Cardiac fibroblast (primary cell): ENCODE measurements at regions not wholly inside any gene's neighbourhood (a gene's known extent, or its start where the extent isn't known, plus 50 kb on each side); places are given as distances from the start of the nearest gene placed in this dataset.
"Not testable (repeated sequence)": the region's sequence is repeated elsewhere in the genome, so short reads cannot be mapped to it uniquely, and the experiment has no call there.

Source experiments
- DNase-seq, 2 donors: peaks; one replicate each; pipeline versions ENCODE4 v3.0.0 to v3.0.0-alpha.2; 2010; ENCODE audit warnings: low read depth in 2 of 2
- H3K4me3 ChIP-seq, 2 donors: replicated peaks in 1 of 2; 1 replicate in 1 of 2; 2 replicates in 1 of 2; pipeline ENCODE4 v1.5.1; 2011; ENCODE audit warnings: low read depth in 2 of 2, low read length in 2 of 2, mild to moderate bottlenecking in 2 of 2, moderate library complexity in 1 of 2
- TF ChIP-seq, protein P1 (sequence below): IDR thresholded peaks from one replicate; pipeline ENCODE4 v1.5.1; 2011; ENCODE audit warnings: low read depth, mild to moderate bottlenecking, low read length, inconsistent platforms

DNA sequence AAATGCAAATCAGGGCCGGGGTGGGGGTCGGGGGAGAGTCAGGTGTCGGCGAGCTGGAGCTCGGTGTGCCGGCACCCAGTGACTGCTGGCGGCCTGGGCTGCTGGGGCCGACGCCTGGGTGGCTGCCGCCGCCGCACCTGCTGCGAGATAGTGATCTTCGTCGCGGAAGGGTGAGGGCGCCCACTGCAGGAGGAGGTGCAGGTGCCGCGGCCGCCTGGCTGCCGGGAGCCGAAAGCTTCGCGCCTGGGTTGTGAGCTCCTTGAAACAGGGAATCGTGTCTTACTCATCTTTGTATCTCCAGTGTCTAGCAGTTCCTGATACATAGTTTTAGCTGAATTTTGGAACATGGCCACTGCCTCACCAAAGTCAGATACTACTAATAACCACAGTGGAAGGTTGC lies 64.0 kb upstream of the CPOX start:
- DNase-seq: peak in 1 of 2 donors; percentile 7
- TF ChIP-seq, protein P1, sequence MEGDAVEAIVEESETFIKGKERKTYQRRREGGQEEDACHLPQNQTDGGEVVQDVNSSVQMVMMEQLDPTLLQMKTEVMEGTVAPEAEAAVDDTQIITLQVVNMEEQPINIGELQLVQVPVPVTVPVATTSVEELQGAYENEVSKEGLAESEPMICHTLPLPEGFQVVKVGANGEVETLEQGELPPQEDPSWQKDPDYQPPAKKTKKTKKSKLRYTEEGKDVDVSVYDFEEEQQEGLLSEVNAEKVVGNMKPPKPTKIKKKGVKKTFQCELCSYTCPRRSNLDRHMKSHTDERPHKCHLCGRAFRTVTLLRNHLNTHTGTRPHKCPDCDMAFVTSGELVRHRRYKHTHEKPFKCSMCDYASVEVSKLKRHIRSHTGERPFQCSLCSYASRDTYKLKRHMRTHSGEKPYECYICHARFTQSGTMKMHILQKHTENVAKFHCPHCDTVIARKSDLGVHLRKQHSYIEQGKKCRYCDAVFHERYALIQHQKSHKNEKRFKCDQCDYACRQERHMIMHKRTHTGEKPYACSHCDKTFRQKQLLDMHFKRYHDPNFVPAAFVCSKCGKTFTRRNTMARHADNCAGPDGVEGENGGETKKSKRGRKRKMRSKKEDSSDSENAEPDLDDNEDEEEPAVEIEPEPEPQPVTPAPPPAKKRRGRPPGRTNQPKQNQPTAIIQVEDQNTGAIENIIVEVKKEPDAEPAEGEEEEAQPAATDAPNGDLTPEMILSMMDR: no peak
- no peak overlapping the region for H3K4me3 ChIP-seq

DNA sequence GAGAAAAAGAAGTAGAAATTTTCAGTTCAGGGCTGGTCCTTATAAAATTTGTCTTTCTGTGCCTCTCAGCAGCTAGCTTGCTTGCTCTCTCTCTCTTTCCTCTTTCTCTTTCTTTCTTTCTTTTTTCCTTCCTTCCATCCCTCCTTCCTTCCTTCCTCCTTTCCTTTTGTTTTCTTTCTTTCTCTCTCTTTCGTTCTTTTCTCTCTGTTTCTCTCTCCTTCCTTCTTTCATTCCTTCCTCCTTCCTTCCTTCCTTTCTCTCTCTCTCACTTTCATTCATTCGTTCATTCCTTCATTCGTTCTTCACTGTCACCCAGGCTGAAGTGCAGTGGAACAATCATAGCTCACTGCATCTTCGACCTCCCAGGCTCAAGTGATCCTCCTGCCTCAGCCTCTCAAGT lies 69.3 kb upstream of the CPOX start:
- no peak for DNase-seq
- TF ChIP-seq, protein P1: no peak
- H3K4me3 ChIP-seq: no peak overlapping the region

DNA sequence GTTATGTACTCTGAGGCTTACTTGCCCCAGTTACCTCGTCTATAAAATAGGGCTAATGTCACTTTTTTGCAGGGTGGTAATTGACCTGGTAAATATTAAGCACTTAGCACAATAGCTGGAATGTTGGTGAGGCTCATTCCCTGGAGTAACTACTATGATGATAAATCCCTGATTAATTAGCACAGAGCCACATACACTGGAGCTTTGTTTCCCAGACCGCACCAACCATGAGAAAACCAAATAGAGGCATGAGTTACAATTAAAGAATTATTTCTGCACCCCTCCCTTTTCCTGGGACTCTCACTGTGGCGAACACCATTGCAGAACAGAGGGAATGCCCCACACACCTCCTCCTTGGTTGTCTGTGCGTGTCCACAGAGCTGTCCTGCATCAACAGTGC lies 76.6 kb upstream of the CPOX start:
- H3K4me3 ChIP-seq: no peak overlapping the region
- TF ChIP-seq, protein P1: no peak
- no peak for DNase-seq

DNA sequence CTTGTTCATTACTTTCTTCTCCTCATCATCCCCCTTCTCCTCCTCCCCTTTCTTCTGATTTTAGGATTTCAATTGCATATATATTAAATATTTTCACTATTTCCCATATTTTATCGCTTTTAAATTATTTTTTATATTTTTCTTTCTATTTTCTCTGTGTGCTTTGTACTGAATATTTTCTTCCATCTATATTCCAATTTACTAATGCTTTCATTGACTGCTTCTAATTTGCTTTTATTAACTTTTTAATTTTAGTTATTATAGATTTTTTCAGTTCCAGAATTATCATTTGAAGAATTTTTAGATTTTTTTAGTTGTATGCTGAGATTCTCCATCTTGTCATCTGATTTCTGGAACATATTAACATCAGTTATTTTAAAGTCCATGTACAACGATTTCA lies 83.2 kb upstream of the ST3GAL6 start:
- DNase-seq: no peak
- TF ChIP-seq, protein P1: no peak
- H3K4me3 ChIP-seq: no peak overlapping the region

DNA sequence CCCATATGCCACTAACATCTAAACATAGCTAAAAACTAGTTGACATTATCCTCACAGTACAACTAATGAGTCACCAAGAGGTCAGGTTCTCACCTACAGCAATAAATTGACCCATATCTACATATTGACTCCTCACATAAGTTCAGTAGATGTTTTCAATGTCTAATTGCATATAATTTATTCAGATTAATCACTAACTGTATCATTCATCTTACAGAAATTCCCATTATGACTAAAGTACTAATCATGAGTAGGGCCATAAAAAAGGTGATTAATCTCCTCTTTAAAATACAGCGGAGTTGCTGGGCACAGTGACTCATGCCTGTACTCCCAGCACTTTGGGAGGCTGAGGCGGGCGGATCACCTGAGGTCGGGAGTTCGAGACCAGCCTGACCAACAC lies 82.4 kb upstream of the ST3GAL6 start:
- DNase-seq: peak in 1 of 2 donors; percentile 55
- no peak overlapping the region for H3K4me3 ChIP-seq
- TF ChIP-seq, protein P1: no peak

DNA sequence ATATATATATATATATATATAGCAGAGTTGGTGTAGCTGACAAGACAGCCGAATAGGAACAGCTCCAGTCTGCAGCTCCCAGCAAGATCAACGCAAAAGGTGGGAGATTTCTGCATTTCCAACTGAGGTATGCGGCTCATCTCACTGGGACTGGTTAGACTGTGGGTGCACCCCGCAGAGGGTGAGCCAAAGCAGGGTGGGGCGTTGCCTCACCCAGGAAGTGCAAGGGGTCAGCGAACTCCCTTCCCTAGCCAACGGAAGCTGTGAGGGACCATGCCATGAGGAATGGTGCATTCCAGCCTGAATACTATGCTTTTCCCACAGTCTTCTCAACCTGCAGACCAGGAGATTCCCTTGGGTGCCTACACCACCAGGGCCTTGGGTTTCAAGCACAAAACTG lies 81.7 kb upstream of the ST3GAL6 start:
- TF ChIP-seq, protein P1: no peak
- DNase-seq: no peak
- H3K4me3 ChIP-seq: no peak overlapping the region

DNA sequence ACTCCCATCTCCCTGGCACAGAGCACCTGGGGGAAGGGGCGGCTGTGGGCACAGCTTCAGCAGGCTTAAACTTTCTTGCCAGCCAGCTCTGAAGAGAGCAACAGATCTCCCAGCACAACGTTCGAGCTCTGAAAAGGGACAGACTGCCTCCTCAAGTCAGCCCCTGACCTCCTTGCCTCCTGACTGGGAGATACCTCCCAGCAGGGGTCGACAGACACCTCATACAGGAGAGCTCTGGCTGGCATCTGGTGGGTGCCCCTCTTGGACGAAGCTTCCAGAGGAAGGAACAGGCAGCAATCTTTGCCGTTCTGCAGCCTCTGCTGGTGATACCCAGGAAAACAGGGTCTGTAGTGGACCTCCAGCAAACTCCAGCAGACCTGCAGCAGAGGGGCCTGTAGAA lies 80.7 kb upstream of the ST3GAL6 start:
- not testable (repeated sequence) for DNase-seq, H3K4me3 ChIP-seq

DNA sequence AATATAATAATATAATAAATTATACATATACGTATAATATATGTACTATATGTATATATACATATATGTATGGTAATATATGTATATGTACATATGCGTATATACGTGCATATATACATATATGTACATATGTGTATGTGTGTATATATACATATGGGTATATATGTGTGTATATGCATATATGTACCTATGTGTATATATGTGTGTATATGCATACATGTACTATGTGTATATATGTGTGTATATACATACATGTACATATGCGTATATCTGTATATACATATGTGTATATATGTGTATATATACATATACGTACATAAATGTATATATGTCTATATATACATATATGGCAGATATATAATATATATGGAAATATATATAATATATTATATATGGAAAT lies 74.8 kb upstream of the ST3GAL6 start:
- TF ChIP-seq, protein P1: no peak
- DNase-seq: no peak

More for the DNA sequence above, 74.8 kb upstream of the ST3GAL6 start:
- no peak overlapping the region for H3K4me3 ChIP-seq
